Natural killer cell (primary cell): ENCODE measurements at regions not wholly inside any gene's neighbourhood (a gene's known extent, or its start where the extent isn't known, plus 50 kb on each side); places are given as distances from the start of the nearest gene placed in this dataset.

ENCODE experiments used
- ATAC-seq, 3 donors: fragments of 150-1000 bp in 2 of 3; fragments of 200-7000 bp in 1 of 3; cut with Tn5 transposase; 1 replicate in 1 of 3; 2 replicates in 2 of 3; pipeline ENCODE4 v1.10.0; 2021; ENCODE audit warnings: mild to moderate bottlenecking in 2 of 3, moderate library complexity in 2 of 3
- DNase-seq, 2 donors: peaks; one replicate each; pipeline versions ENCODE4 v3.0.0 to v3.0.0-alpha.2; 2013 to 2021; ENCODE audit warnings: mixed read lengths in 1 of 2
- H3K27ac ChIP-seq: one replicate; pipeline ENCODE4 v1.5.1; 2013; ENCODE audit warnings: mild to moderate bottlenecking, low read length
- H3K27me3 ChIP-seq: one replicate; pipeline ENCODE4 v1.6.1; 2013; ENCODE audit warnings: low read length; ENCODE audit not compliant: control insufficient read depth, insufficient read depth
- H3K36me3 ChIP-seq: one replicate; pipeline ENCODE4 v1.6.1; 2013; ENCODE audit warnings: low read length; ENCODE audit not compliant: control insufficient read depth, insufficient read depth
- H3K4me1 ChIP-seq: one replicate; pipeline ENCODE4 v1.6.1; 2013; ENCODE audit warnings: low read length; ENCODE audit not compliant: control insufficient read depth, insufficient read depth
- H3K4me3 ChIP-seq: one replicate; pipeline ENCODE4 v1.5.1; 2013; ENCODE audit warnings: low read length
- H3K9me3 ChIP-seq: one replicate; pipeline ENCODE4 v1.6.1; 2013; ENCODE audit warnings: low read length; ENCODE audit not compliant: control insufficient read depth, insufficient read depth
- H3K27ac Mint-ChIP-seq, 2 donors: one replicate each; pipeline ENCODE4 v1.8.0; 2022; ENCODE audit warnings: mild to moderate bottlenecking in 2 of 2, mixed read lengths in 2 of 2, moderate library complexity in 1 of 2
- H3K27me3 Mint-ChIP-seq, 2 donors: one replicate each; pipeline ENCODE4 v1.8.0; 2022; ENCODE audit warnings: low read depth in 2 of 2, mixed read lengths in 2 of 2
- H3K36me3 Mint-ChIP-seq: one replicate; pipeline ENCODE4 v1.8.0; 2022; ENCODE audit warnings: mixed read lengths
- H3K4me1 Mint-ChIP-seq, 2 donors: one replicate each; pipeline ENCODE4 v1.8.0; 2022; ENCODE audit warnings: mixed read lengths in 2 of 2
- H3K4me3 Mint-ChIP-seq: one replicate; pipeline ENCODE4 v1.8.0; 2022; ENCODE audit warnings: mild to moderate bottlenecking, moderate library complexity, mixed read lengths
- H3K9me3 Mint-ChIP-seq, 2 donors: one replicate each; pipeline ENCODE4 v1.8.0; 2022; ENCODE audit warnings: mixed read lengths in 2 of 2
- WGBS: methylation state at CpG from one replicate; pipeline ENCODE4 v1.1.7; 2013; ENCODE audit warnings: missing lambda C conversion rate; ENCODE audit not compliant: insufficient coverage; 5-methylcytosine and 5-hydroxymethylcytosine counted together
- intact Hi-C: fragments of 100-400 bp; cut with micrococcal nuclease; formaldehyde crosslinking; loops from one replicate; pipeline ENCODE4 v1.14.2; 2022
- TF ChIP-seq, protein P1 (sequence below): fragments of 200-600 bp; IDR thresholded peaks from one replicate; pipeline ENCODE4 v1.8.0; 2022; ENCODE audit warnings: antibody characterized with exemption

- Histone ChIP-seq H3K27ac (no peak overlapping the region), H3K4me3 (no peak overlapping the region), H3K4me1 (no peaks in the 10 kb centered on the region), H3K27me3 (no peaks in the 10 kb centered on the region), H3K36me3 (no peaks in the 10 kb centered on the region), H3K9me3 (no peaks in the 10 kb centered on the region)
- DNase-seq, result no peak
- intact Hi-C loops, result no loop called here
- no peaks in the 10 kb centered on the region for H3K4me1 Mint-ChIP-seq
- 94% methylated on average over 5 of the region's 7 CpGs for WGBS
- no peaks in the 10 kb centered on the region for H3K36me3 Mint-ChIP-seq
- H3K27me3 Mint-ChIP-seq, result no peaks in the 10 kb centered on the region
- no peak overlapping the region for H3K27ac Mint-ChIP-seq
- ATAC-seq, result no peak
- no peak overlapping the region for H3K4me3 Mint-ChIP-seq
- peaks cover 2 to 8% of the 10 kb centered on the region in 2 donors for H3K9me3 Mint-ChIP-seq
- TF ChIP-seq, protein P1, sequence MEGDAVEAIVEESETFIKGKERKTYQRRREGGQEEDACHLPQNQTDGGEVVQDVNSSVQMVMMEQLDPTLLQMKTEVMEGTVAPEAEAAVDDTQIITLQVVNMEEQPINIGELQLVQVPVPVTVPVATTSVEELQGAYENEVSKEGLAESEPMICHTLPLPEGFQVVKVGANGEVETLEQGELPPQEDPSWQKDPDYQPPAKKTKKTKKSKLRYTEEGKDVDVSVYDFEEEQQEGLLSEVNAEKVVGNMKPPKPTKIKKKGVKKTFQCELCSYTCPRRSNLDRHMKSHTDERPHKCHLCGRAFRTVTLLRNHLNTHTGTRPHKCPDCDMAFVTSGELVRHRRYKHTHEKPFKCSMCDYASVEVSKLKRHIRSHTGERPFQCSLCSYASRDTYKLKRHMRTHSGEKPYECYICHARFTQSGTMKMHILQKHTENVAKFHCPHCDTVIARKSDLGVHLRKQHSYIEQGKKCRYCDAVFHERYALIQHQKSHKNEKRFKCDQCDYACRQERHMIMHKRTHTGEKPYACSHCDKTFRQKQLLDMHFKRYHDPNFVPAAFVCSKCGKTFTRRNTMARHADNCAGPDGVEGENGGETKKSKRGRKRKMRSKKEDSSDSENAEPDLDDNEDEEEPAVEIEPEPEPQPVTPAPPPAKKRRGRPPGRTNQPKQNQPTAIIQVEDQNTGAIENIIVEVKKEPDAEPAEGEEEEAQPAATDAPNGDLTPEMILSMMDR, result no peak
Observed at GRCh38 chr20:11101696-11102095, 427.9 kb upstream of the JAG1 start.

GRCh38 chr20:11103866-11104265, 430.1 kb upstream of the JAG1 start:
- H3K27ac Mint-ChIP-seq, result no peak overlapping the region
- TF ChIP-seq, protein P1, result no peak
- Histone ChIP-seq H3K9me3 (no peaks in the 10 kb centered on the region), H3K27ac (no peak overlapping the region), H3K4me3 (no peak overlapping the region), H3K27me3 (no peaks in the 10 kb centered on the region), H3K4me1 (no peaks in the 10 kb centered on the region), H3K36me3 (no peaks in the 10 kb centered on the region)
- intact Hi-C loops, result no loop called here
- 85% methylated on average over 1 of the region's 1 CpG for WGBS
- H3K36me3 Mint-ChIP-seq, result no peaks in the 10 kb centered on the region
- DNase-seq (no peak), ATAC-seq (no peak)
- H3K4me3 Mint-ChIP-seq, result no peak overlapping the region
- H3K27me3 Mint-ChIP-seq, result no peaks in the 10 kb centered on the region
- peaks cover 2 to 8% of the 10 kb centered on the region in 2 donors for H3K9me3 Mint-ChIP-seq
- H3K4me1 Mint-ChIP-seq, result no peaks in the 10 kb centered on the region

DNA sequence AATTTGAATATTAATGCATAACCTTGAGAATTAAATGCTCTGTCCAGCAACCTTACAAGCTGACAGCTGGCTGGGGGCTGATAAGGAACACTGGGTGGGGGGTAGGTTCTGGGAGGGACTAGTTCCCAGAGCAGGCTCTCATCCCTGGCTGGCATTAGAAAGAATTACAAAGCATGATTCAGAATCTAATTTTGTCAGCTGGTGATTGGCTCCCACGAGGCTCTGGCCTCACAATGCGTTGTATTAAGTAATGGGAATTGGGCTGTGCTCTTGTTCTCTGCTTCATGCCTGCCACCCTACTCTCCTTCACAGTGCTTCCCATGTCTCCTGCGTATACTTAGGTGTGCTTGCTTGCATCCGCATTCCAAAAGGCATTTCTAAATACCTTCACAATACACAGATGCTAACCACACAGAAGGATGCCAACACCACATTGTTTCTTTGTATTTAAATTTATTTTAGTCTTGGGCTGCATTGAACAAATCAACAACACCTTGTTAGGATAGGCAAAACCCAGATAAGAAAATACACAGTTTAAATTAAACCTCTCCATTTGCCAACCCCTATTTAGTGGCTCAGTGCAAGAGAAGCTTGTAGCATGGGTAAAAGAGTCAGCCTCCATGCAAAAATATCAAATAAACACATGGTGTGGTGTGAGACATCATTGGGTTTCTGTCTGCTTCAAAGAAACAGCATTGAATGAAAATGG, 434.5 kb upstream of the JAG1 start:
- Histone ChIP-seq H3K36me3 (no peaks in the 10 kb centered on the region), H3K27ac (no peak overlapping the region), H3K9me3 (no peaks in the 10 kb centered on the region), H3K27me3 (no peaks in the 10 kb centered on the region), H3K4me1 (no peaks in the 10 kb centered on the region), H3K4me3 (no peak overlapping the region)
- Mint-ChIP-seq H3K27ac (no peak overlapping the region), H3K36me3 (no peaks in the 10 kb centered on the region), H3K4me3 (no peak overlapping the region), H3K4me1 (no peaks in the 10 kb centered on the region), H3K9me3 (peaks cover 0 to 1% of the 10 kb centered on the region in 2 donors), H3K27me3 (no peaks in the 10 kb centered on the region)
- WGBS, result 79% methylated on average over 4 of the region's 4 CpGs
- TF ChIP-seq, protein P1, result no peak
- DNase-seq (no peak), ATAC-seq (no peak)
- intact Hi-C loops, result no loop called here

DNA sequence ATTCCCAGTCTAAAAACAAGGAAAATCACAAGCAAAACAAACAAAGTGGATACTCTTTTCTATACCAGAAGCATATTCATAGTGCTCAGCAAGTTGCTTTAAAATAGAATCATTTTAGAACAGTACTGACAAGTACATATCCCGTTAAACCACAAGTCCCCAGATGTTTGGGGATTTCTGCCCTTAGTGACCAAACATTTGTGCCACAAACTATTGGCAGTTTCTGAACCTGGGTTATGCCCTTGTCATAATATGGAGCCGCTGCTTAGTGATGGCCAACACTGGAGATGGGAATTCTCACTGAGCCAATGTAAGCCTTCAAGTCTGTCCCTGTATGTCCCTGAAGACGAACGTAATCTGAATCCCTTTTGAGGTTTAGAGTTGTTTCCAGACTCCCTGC, 436.7 kb upstream of the JAG1 start:
- ATAC-seq (no peak), DNase-seq (no peak)
- H3K4me1 ChIP-seq, result no peaks in the 10 kb centered on the region
- TF ChIP-seq, protein P1, result no peak
- WGBS, result 89% methylated on average over 4 of the region's 4 CpGs
- Mint-ChIP-seq H3K36me3 (no peaks in the 10 kb centered on the region), H3K9me3 (peaks cover 0 to 3% of the 10 kb centered on the region in 2 donors), H3K4me1 (no peaks in the 10 kb centered on the region), H3K27me3 (no peaks in the 10 kb centered on the region), H3K4me3 (no peak overlapping the region), H3K27ac (no peak overlapping the region)
- intact Hi-C loops, result no loop called here
- H3K4me3 ChIP-seq, result no peak overlapping the region
- H3K27me3 ChIP-seq, result no peaks in the 10 kb centered on the region
- no peaks in the 10 kb centered on the region for H3K9me3 ChIP-seq
- no peak overlapping the region for H3K27ac ChIP-seq
- H3K36me3 ChIP-seq, result no peaks in the 10 kb centered on the region
